Activated CD4-positive, alpha-beta T cell treated with anti-CD3 and anti-CD28 coated beads, Interleukin-2, amount 50 U/mL, for 48 hours (primary cell): ENCODE measurements at regions not wholly inside any gene's neighbourhood (a gene's known extent, or its start where the extent isn't known, plus 50 kb on each side); places are given as distances from the start of the nearest gene placed in this dataset.
A peak's percentile ranks its signal among the peaks of the same experiment; 100 is the strongest.

ENCODE experiments used
- DNase-seq, 2 experiments: peaks; one replicate each; pipeline ENCODE4 v3.0.0-alpha.2; 2020

- no peak for DNase-seq
Observed at GRCh38 chr6:166841216-166841615, 115.1 kb downstream of the RNASET2 start.

- no peak for DNase-seq
Observed at GRCh38 chr6:166839569-166839968, 116.8 kb downstream of the RNASET2 start.

GRCh38 chr6:166838987-166839386 is 117.4 kb downstream of the RNASET2 start:
- DNase-seq: no peak

- no peak for DNase-seq
Observed at GRCh38 chr6:166836785-166837718, 119.3 kb downstream of the RNASET2 start.

- no peak for DNase-seq
Observed at GRCh38 chr6:166834049-166834448, 122.3 kb downstream of the RNASET2 start.

- DNase-seq: no peak
Observed at GRCh38 chr6:166830891-166831363, 125.4 kb downstream of the RNASET2 start.

GRCh38 chr6:166830185-166830890 is 126.0 kb downstream of the RNASET2 start:
- DNase-seq: peak; percentile 48 to 62

GRCh38 chr6:166826264-166826663 is 130.1 kb downstream of the RNASET2 start:
- no peak for DNase-seq

GRCh38 chr6:166825553-166826145 is 130.7 kb downstream of the RNASET2 start:
- DNase-seq: no peak

GRCh38 chr6:166824880-166825250 is 131.5 kb downstream of the RNASET2 start:
- DNase-seq: no peak

- DNase-seq: no peak
Observed at GRCh38 chr6:166824146-166824879, 132.0 kb downstream of the RNASET2 start.

GRCh38 chr6:166822609-166823008 is 133.7 kb downstream of the RNASET2 start:
- no peak for DNase-seq

GRCh38 chr6:166820483-166820882 is 135.9 kb downstream of the RNASET2 start:
- DNase-seq: no peak

GRCh38 chr6:166820070-166820469 is 136.3 kb downstream of the RNASET2 start:
- no peak for DNase-seq

GRCh38 chr6:166815629-166816028 is 140.7 kb downstream of the RNASET2 start:
- no peak for DNase-seq

- DNase-seq: no peak
Observed at GRCh38 chr6:166814390-166814789, 142.0 kb downstream of the RNASET2 start.

- no peak for DNase-seq
Observed at GRCh38 chr6:166813461-166813860, 142.9 kb downstream of the RNASET2 start.

- DNase-seq: no peak
Observed at GRCh38 chr6:166810864-166811263, 145.5 kb downstream of the RNASET2 start.

- no peak for DNase-seq
Observed at GRCh38 chr6:166809721-166810120, 146.6 kb downstream of the RNASET2 start.

- no peak for DNase-seq
Observed at GRCh38 chr6:166806962-166807757, 149.2 kb downstream of the RNASET2 start.

- DNase-seq: no peak
Observed at GRCh38 chr6:166806217-166806838, 150.0 kb downstream of the RNASET2 start.
